Activated CD4-positive, alpha-beta T cell treated with anti-CD3 and anti-CD28 coated beads, Interleukin-2, amount 50 U/mL, for 16 hours (primary cell): ENCODE measurements at regions not wholly inside any gene's neighbourhood (a gene's known extent, or its start where the extent isn't known, plus 50 kb on each side); places are given as distances from the start of the nearest gene placed in this dataset.

Source experiments
- DNase-seq: peaks from one replicate; pipeline ENCODE4 v3.0.0-alpha.2; 2020

GRCh38 chr21:43316156-43316845, 110.6 kb downstream of the SIK1 start:
- DNase-seq = no peak

- DNase-seq = peak; percentile 2
Observed at GRCh38 chr21:43315244-43316137, 111.4 kb downstream of the SIK1 start.

DNA sequence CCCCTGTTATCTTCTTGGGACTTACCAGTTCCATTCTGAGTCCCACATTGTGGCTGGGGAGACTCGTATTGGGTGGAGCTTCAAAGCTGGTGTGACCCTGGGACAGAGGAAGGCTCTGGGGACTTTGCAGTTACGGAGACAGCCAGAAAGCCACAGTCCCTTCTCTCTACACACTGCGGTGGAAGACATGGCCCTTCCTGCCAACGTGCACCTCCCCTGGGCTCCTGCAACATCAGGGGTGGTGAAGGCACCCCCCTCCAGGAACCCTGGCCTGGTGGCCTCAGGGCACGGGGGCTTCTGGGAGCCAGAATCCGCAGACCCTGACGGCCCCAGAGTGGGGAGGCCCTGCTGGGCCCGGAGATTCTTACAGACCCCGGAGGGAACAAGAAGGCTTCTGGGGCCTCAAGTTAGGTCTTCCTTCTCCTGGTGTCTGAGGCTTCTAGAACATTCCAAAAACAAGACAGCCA, 113.0 kb downstream of the SIK1 start:
- no peak for DNase-seq

- no peak for DNase-seq
Observed at GRCh38 chr21:43313221-43313938, 113.6 kb downstream of the SIK1 start.

GRCh38 chr21:43312751-43313169, 114.2 kb downstream of the SIK1 start:
- DNase-seq = no peak

DNA sequence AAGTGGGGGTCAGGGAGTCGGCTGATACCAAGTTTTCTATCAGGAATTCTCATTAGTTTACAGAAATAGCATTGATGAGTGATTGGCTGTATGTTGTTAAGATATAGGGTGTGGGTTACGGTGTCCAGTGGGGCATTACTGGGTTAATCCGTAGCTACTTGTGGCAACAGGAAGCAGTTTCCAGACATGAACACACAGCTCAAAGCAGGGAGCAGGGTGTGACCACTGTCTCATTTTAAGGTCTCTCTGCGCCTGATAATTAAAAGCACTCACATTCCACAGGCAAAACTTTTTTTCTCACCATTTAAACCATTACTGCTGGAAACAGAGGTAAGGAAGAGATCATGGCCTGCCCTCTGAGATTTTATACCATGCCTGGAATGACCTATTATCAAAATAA, 114.9 kb downstream of the SIK1 start:
- no peak for DNase-seq

- DNase-seq = no peak
Observed at GRCh38 chr21:43311301-43311817, 115.6 kb downstream of the SIK1 start.

DNA sequence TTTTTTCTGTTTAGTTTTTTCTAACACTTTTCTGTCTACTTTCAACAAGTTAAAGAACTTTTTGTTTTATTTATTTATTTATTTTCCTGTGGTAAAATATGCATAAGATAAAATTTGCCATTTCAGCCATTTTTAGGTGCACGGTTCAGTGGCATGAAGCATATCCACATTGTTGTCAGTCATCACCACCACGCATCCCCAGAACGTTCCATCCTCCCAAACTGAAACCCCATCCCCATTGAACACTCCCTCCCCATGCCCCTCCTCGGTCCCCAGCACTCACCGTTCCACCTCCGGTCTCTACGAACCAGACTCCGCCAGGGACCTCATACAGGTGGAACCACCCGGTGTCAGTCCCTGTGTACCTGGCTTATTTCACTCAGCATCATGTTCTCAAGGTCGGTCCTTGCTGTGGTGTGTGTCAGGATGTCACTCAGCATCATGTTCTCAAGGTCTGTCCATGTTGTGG, 118.1 kb downstream of the SIK1 start:
- DNase-seq = no peak

- DNase-seq = no peak
Observed at GRCh38 chr21:43308101-43308814, 118.7 kb downstream of the SIK1 start.

DNA sequence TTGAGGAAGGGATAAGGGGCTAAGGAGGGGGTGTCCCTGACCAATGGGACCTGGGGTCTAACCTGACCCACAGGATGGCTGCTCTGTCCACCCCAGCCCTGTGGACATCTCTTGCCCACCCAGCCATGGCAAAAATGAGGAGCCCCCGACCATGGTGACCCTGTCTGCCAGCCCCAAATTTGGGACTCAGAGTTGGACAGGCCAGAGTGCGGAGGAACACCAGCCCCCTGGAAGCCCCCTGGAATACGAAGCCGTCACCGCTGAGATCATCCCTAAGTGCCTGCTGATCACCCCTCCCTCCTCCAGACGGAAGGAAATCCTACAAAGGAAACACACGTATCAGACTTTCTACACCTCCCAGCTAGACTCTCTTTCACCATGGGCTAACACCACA, 119.3 kb downstream of the SIK1 start:
- no peak for DNase-seq

DNA sequence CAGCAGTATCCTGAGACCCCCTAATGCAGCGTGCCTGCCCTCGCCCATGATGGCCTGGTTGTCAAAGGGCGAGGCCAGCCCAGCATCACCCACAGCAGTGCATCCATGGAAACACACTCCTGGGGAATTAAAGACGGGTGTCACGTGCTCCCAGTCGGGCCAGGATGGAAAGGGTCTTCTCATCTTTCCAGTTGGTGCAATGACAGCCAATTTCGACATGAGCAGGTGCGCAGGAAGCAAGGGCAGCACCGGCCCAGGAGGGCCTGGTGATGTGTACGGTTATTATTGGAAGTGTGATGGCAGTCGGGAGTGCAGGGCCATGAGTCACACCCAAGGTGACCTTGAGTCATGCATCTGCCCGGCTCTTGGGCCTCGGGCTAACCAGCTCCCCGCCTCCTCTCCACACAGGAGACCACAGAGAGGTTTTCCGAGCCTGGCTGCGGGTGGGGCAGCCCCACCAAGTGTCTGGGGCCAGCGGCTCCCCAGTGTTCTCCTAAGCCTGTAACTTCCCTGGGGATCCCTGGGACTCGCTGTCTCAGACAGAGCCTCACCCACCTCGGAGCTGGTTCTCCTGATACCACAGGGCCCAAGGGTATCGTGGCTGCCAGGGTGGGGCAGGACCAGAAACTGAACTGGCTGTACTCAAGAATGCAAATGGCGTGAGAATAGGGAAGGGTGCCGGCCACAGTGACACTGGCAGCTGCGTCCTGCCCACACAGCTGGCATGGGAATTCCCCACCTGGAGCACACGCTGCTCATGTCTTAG, 119.8 kb downstream of the SIK1 start:
- DNase-seq = peak; percentile 47

DNA sequence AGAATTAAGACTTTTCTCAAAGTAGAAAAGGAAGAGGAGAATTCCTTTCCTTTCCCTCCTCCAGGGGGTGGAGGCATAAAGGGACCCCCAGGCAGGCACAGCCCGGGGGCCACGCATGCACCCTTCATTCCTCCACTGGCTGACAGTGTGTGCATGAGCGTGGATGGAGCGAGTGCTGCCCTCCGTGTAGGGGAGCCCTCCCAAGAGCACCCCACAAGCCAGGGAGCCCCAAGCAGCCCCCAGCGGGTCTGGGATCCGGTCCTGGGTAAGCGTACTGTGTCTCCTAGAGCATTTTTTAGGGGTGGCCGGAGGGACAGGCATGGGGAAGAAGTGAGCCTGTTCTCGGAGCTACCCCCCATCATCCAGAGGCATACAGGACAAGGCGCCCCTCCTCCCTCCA, 120.5 kb downstream of the SIK1 start:
- DNase-seq = no peak

GRCh38 chr21:43305811-43306311, 121.1 kb downstream of the SIK1 start:
- DNase-seq = no peak

GRCh38 chr21:43305336-43305665, 121.6 kb downstream of the SIK1 start:
- DNase-seq = no peak

GRCh38 chr21:43304621-43305335, 122.2 kb downstream of the SIK1 start:
- no peak for DNase-seq

DNA sequence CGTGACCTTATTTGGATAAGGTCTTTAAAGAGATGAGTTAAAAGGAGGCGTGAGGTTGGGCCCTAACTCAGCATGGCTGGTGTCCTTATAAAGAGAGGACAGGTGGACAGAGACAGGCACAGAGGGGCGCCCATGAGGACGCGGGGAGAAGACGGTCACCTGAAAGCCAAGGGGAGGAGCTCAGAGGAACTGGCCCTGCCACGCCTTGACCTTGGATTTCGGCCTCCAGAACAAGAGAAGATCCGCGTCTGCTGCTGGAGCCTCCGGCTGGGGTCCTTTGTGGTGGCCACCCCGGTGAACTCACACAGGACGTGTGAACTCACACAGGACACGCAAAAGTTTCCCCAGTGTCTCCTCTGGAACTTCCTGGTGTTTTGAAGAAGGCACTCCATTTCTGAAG, 122.7 kb downstream of the SIK1 start:
- no peak for DNase-seq

DNA sequence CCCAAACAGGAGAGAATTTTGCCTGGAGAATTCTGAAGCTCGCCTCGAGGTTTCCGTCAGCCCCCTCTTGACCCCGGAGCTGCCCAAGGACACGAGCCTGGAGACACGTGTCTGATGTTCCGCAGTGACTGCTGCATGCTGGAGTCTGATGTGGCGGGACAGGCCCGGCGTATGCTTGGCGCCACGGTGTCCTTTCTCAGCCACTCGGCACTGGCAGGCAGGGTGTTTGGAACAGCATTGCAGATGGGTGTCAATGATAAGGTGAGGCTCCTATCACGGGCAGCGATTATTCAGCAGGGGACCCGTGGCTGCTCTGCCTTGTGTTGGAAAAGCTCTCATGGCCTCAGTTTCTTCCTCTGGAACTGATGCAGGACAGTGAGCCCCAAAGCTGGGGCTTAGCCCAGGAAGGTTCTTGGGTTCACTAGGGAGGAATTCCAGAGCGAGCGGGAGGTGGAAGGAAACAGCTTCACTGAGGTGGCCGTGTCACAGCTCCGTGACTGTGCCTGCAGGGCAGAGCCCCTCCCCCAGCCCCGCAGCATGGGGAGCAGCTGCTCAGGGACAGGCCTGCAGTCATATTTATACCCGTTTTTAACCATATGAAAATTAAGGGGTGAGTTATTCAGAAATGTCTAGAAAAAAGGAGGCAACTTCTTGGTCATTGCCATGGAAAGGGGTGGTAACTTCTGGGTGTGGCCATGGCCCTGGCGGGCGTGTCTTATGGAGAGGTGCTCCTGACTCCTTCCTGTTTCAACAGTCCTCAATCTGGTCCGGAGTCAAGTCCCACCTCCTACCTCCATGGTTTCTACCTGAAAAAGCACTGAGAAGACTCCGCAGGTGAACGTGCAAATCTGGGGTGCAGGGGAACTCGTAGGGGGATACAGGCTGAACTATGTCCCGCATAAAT, 123.4 kb downstream of the SIK1 start:
- DNase-seq = no peak

- DNase-seq = no peak
Observed at GRCh38 chr21:43302769-43303168, 124.2 kb downstream of the SIK1 start.

GRCh38 chr21:43302062-43302700, 124.8 kb downstream of the SIK1 start:
- no peak for DNase-seq
